ENCODE measurements at regions not wholly inside any gene's neighbourhood (a gene's known extent, or its start where the extent isn't known, plus 50 kb on each side); places are given as distances from the start of the nearest gene placed in this dataset.
A peak's percentile ranks its signal among the peaks of the same experiment; 100 is the strongest.

DNA sequence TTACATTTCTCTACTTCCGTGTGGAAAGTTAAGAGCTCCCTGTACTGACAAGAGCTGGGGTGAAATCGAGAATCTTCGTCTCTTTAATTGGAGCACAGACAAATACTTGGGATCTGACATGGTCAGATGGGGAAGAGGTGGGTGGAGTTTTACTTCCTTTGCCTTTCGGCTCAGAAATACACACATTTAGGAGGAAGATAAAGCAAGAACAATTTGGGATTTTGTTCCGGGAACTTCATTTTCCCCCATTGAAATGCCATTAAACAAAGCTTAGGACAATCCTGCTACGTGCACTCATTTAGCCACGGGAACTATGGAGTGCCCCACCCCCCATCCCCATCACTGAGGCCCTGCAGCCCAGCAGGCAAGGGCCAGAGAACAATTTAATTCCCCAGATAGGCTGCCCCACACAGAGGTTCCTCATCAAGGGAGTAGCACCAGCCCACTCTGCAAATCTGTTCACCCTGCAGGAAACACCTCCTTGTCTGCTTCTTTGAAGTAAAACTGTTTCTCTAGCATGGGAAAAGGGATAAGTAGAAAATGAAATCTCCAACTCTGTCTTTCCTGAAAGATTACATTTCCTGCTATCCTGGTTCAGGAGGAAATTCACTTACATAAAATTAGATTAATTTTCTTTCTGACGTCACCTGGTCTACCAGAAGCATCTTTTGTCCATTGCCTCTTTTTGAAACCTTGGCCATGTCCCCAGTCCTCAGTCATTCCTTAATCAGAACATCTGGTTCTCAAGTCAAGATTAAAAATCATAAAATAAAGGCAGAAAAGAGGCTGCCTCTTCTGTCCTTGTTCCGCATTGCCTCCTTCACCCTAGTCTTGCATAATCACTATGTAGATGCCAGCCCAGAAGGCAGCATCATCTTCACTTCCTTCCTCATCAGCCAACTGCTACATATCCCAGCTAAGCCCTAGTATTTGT, 206.4 kb downstream of the ENC1 start:
- DNase-seq (ENCODE audit: low spot score) (no peak), ATAC-seq (ENCODE audit: insufficient number of reproducible peaks, low FRiP score, low read depth) (no peak)
- no peak overlapping the region for H3K27ac ChIP-seq
- H3K4me1 ChIP-seq (ENCODE audit: control insufficient read depth in 1 of 2, low read depth in 2 of 2), result peaks cover 0 to 11% of the 10 kb centered on the region in 2 donors
- H3K36me3 ChIP-seq, result no peaks in the 10 kb centered on the region
- H3K27me3 ChIP-seq (replicated peaks; ENCODE audit: insufficient read depth), result no peaks in the 10 kb centered on the region
- H3K9me3 ChIP-seq, result no peaks in the 10 kb centered on the region
- peak overlapping the region; percentile 21 for H3K4me3 ChIP-seq
- TF ChIP-seq, protein P1, sequence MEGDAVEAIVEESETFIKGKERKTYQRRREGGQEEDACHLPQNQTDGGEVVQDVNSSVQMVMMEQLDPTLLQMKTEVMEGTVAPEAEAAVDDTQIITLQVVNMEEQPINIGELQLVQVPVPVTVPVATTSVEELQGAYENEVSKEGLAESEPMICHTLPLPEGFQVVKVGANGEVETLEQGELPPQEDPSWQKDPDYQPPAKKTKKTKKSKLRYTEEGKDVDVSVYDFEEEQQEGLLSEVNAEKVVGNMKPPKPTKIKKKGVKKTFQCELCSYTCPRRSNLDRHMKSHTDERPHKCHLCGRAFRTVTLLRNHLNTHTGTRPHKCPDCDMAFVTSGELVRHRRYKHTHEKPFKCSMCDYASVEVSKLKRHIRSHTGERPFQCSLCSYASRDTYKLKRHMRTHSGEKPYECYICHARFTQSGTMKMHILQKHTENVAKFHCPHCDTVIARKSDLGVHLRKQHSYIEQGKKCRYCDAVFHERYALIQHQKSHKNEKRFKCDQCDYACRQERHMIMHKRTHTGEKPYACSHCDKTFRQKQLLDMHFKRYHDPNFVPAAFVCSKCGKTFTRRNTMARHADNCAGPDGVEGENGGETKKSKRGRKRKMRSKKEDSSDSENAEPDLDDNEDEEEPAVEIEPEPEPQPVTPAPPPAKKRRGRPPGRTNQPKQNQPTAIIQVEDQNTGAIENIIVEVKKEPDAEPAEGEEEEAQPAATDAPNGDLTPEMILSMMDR (IDR thresholded peaks at IDR 0.05), result no peak

DNA sequence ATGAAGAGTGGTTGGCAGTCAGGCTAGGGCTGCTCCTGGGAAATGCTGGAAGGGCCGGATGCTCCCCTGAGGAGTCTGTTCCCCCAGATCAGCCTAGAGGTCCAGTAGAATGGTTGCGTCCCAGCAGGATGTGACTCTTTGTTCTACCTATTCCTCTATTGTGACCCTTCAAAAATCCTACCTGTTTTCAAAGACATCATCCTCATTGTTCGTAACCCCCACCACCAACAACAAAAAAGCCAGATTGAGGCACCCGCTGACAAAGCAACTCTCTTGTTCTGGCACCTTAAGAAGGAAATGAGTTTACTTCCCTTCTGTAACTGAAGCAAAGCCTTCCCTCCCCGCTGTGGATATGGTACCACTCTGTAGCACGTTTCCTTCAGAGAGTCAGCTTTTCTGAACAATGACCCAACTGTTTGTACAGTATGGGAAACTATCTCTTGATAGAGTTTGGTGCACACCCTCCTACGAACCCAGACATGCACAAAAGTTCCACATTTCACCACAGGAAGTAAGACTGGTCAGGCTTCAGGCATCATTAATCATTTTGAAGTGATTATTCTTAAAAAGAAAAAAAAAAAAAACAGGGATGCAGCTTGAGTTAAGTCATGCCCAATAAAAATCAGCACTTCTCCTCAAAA, 207.2 kb downstream of the ENC1 start:
- no peak for DNase-seq (ENCODE audit: low spot score)
- no peaks in the 10 kb centered on the region for H3K27me3 ChIP-seq (replicated peaks; ENCODE audit: insufficient read depth)
- no peak overlapping the region for H3K27ac ChIP-seq
- H3K4me1 ChIP-seq (ENCODE audit: control insufficient read depth in 1 of 2, low read depth in 2 of 2), result peaks cover 0 to 11% of the 10 kb centered on the region in 2 donors
- no peak for ATAC-seq (ENCODE audit: insufficient number of reproducible peaks, low FRiP score, low read depth)
- TF ChIP-seq, protein P1 (IDR thresholded peaks at IDR 0.05), result no peak
- no peaks in the 10 kb centered on the region for H3K36me3 ChIP-seq
- no peaks in the 10 kb centered on the region for H3K9me3 ChIP-seq
- peak overlapping the region; percentile 21 for H3K4me3 ChIP-seq

DNA sequence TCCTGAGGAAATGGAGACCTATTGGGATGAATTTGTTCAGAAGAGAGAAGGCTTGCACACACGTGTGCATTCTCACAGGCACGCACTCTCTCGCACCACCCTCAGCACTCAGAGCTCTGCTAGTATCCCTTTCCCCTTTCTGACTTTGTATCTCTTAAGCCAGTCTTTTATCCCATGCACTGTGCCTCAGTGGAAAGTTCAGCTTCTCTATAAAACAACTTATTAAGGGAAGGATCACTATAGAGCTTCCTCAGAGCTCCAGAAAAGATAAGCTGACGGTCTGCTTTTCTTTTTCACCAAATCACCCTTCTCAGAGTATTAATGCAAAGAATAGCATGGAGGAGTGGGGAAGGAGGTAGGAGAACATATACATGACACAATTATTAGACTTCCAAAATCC, 207.8 kb downstream of the ENC1 start:
- ATAC-seq (ENCODE audit: insufficient number of reproducible peaks, low FRiP score, low read depth) (no peak), DNase-seq (ENCODE audit: low spot score) (no peak)
- Histone ChIP-seq H3K4me1 (ENCODE audit: control insufficient read depth in 1 of 2, low read depth in 2 of 2) (peaks cover 0 to 11% of the 10 kb centered on the region in 2 donors), H3K4me3 (no peak overlapping the region), H3K27ac (no peak overlapping the region), H3K36me3 (no peaks in the 10 kb centered on the region), H3K9me3 (no peaks in the 10 kb centered on the region), H3K27me3 (replicated peaks; ENCODE audit: insufficient read depth) (no peaks in the 10 kb centered on the region)
- TF ChIP-seq, protein P1 (IDR thresholded peaks at IDR 0.05), result no peak

DNA sequence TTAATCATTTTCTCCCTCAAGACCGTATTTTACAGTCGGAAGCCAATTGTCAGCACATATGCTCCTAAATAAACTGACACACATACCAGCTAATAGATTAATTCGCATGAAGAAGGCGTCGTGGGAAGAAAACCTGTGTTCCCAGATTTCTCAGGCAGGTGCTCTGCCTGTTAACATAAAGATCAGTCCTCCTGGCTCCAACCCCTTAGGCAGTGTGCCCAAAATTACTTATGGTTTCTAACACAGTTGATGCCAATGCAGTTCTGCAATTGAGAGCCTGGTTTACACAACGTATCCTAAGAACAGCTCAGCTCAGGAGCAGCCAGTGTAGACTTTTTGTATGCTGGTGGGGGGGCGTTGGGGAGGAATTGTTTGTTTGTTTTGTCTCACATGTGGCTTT, 208.3 kb downstream of the ENC1 start:
- Histone ChIP-seq H3K4me3 (no peak overlapping the region), H3K27me3 (replicated peaks; ENCODE audit: insufficient read depth) (no peaks in the 10 kb centered on the region), H3K27ac (no peak overlapping the region), H3K36me3 (no peaks in the 10 kb centered on the region), H3K4me1 (ENCODE audit: control insufficient read depth in 1 of 2, low read depth in 2 of 2) (peaks cover 0 to 11% of the 10 kb centered on the region in 2 donors), H3K9me3 (no peaks in the 10 kb centered on the region)
- TF ChIP-seq, protein P1 (IDR thresholded peaks at IDR 0.05), result no peak
- DNase-seq (ENCODE audit: low spot score), result no peak
- no peak for ATAC-seq (ENCODE audit: insufficient number of reproducible peaks, low FRiP score, low read depth)

DNA sequence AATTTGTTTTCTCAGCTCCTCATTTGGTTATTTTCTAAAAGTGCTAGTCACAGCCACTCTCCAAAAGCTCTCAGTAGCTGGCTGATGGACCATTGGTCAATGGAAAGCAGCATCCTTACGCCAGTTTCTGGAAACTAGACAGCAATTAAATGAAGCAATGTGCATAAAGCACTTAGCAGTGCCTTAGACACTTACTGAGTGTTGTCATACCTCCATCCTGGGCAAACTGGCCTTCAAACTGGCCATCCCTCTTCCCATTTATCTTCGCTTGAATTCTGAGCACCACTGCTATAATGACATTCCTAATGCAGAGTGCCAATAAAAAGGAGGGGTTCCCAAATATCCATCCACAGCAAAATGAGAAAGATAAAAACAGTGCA, 209.2 kb downstream of the ENC1 start:
- TF ChIP-seq, protein P1 (IDR thresholded peaks at IDR 0.05), result no peak
- Histone ChIP-seq H3K9me3 (no peaks in the 10 kb centered on the region), H3K4me3 (no peak overlapping the region), H3K27me3 (replicated peaks; ENCODE audit: insufficient read depth) (no peaks in the 10 kb centered on the region), H3K27ac (no peak overlapping the region), H3K4me1 (ENCODE audit: control insufficient read depth in 1 of 2, low read depth in 2 of 2) (peaks cover 0 to 11% of the 10 kb centered on the region in 2 donors), H3K36me3 (no peaks in the 10 kb centered on the region)
- ATAC-seq (ENCODE audit: insufficient number of reproducible peaks, low FRiP score, low read depth) (no peak), DNase-seq (ENCODE audit: low spot score) (no peak)

Data from thoracic aorta (tissue), 2 donors.